ENCODE measurements at regions not wholly inside any gene's neighbourhood (a gene's known extent, or its start where the extent isn't known, plus 50 kb on each side); places are given as distances from the start of the nearest gene placed in this dataset.
A peak's percentile ranks its signal among the peaks of the same experiment; 100 is the strongest.
"Not testable (repeated sequence)": the region's sequence is repeated elsewhere in the genome, so short reads cannot be mapped to it uniquely, and the experiment has no call there.

DNA sequence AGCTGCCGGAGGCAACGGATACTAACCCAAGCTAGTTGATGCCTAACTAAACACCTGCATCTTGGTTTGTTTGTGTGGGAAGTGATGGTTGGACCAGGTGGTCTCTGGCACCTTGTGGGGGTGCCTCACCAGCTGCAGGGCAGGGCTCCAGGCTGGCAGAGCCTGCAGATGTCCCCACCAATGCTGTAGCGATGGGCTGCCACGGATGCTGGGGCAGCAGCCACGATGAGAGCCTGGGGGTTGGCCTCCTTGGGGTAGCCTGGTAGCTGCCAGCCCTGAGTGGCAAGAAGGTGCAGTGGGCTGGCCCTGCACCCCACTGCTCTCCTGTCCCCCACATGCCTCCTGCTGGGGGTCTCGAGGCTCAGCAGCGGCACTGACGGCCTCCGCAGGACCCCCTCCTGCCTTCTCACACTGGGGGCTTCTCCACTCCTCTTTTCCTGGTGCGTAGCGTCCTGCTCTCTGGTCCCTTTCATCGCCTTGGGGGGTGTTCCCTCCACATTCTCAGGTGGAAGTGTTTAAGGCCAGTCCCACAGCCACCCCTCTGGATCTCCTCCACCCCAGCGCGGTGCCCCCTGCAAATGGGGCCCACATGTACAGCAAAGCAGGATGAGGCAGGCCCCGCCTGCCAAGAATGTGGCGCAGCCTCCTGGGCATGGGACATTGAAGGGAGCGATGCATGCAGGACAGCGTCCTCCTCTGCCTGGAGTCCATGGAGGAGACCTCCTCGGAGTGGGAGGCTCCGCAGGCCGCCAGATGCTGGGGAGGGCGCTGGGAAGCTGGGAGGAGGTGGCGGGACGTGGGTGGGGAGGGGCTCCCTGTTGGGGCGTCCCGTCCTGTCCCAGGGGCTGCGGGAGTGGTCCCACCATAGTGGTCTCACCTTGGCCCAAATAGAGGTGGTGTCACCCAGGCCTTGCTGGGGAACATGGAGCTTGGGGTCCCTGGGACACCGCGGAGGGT lies 173.1 kb downstream of the ASB1 start:
- DNase-seq (ENCODE audit: low read depth) = no peak

DNA sequence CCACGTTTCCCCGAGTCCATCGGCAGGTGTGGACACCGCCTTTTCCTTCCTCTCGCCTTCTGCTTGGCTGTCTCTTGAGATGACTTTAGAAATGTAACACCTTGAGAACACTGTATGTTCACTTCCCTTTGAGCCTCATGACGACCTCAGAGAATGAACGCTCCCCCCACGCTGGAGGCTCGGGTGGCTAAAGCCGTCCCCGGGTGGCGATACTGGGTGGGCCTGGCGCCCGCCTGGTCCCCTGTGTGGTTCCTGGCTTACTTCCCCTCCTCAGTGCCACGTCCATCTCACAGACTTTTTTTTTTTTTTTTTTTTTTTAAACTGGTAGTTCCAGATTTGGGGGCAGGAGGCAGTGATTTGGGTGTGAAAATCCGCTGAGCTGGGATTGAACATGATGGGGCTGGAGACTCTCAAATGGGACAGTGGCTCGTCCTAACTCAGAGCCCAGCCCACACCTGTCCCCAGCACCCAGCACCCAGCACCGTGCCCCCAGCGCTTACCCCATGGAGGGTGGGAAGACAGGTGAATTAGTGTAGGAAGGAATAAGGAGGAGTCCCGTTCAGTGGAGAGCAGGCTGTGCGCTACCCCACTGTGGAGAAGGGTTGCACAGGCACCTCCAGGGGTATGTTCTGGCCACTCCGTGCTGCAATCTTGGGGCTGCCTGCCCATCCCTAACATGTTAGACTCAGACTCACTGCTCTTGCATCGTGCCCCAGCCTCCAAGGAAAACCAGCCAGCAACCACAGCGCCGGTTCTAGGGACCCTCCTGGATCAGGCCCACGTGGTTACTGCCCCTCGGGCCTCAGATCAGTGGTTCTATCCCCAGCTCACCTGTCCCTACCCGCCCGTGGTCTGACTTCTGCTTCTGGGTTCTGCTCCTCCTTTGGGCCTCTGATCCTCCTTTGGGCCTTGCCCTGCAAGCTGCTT lies 174.0 kb downstream of the ASB1 start:
- DNase-seq (ENCODE audit: low read depth) = no peak

DNA sequence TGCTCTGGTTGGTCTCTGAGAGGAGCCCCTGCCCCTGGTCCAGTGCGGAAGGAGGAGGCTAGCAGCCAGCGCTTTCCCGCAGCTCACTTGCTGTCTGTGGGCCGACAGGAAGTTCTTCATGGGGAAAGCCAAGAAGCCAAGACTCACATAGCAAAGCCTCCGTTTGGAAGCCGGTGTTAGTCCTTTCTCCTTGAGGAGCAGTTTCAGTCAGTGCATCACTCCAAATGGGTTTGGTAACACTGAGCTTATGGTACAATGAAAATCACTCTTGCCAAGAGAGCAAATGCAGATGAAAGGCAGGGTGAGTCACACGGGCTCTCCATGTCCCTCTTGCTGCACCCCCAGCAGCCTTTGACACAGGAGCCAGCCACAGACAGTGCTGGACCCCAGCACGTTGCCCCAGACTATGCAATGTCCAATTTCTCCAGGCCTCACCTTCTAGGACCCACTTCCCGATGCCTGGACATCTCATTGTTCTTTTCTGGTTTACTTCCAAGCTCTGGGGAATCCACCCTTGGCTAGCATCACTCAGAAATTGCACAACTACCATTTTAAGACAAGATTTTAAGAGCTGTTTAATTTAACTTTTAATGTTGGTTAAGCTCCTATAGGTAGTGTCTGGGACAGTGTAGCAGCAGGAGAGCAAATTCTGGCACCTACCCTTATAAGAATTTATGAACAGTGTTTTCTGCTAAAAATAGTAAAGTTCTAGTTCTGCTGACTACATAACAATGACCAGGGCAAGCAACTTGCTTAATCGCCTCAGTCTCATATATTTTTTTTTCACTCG lies 174.9 kb downstream of the ASB1 start:
- DNase-seq (ENCODE audit: low read depth) = peak; percentile 68

GRCh38 chr2:238602223-238602960 lies 175.7 kb downstream of the ASB1 start:
- no peak for DNase-seq (ENCODE audit: low read depth)

- DNase-seq (ENCODE audit: low read depth) = no peak
These were observed 176.9 kb downstream of the ASB1 start for GRCh38 chr2:238603596-238603995.

DNA sequence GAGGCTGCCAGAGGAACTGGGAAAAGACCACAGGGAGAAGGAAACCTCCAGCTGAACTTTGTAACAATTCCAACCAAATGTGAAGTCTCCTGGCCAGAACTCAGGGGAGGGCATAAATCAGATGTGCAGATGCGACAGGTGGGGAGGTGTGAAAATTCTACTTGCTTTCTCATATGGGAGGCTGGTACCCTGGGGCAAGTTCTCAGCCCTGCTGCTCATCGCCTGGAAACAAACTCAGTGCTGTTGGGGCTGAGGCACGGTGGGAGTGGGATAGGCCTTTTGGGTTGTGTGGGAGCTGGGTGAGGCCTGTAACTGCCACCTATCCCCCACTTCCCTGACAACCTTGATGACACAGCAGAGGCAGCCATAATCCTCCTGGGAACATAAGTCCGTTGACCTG lies 179.6 kb downstream of the ASB1 start:
- DNase-seq (ENCODE audit: low read depth) = no peak

DNA sequence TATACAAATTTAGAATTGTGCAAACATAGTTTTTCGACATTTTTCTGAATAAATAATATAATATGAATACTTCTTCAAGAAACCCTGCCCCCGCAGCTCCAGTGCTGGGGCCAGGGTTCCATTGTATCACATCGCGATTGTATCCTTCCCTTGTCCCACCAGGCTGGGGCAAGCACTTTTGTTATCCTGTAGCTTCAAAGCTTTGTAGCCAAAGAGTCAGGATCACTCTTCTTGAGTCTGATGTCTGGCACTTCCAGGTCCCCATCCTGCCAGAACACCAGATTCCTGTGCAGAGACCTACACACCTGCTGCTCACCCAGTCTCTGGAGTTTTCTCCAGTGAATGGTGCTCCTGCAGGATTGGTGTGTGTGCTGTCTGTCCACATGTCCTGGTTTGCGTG lies 186.9 kb downstream of the ASB1 start:
- no peak for DNase-seq (ENCODE audit: low read depth)

DNA sequence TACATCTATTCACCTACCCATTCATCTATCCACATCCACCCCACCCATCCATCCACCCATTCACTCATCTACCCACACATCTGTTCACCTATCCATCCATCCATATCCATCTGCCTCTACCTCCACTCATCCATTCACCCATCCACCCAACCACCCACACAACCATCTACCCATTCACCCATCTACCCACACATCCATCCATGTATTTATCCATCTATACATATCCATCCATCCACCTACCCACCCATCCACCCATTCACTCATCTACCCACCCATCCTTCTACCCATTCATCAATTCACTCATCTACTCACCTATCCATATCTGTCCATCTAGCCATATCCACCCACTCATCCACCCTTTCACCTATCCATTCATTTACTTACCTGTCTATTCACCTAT lies 187.6 kb downstream of the ASB1 start:
- no peak for DNase-seq (ENCODE audit: low read depth)

- DNase-seq (ENCODE audit: low read depth) = no peak
These were observed 188.5 kb downstream of the ASB1 start for GRCh38 chr2:238615187-238615586.

GRCh38 chr2:238616681-238617080 lies 190.0 kb downstream of the ASB1 start:
- DNase-seq (ENCODE audit: low read depth) = peak; percentile 27

- not testable (repeated sequence) for DNase-seq (ENCODE audit: low read depth)
These were observed 192.0 kb downstream of the ASB1 start for GRCh38 chr2:238618494-238619283.

- DNase-seq (ENCODE audit: low read depth) = no peak
These were observed 201.2 kb downstream of the ASB1 start for GRCh38 chr2:238627899-238628298.

GRCh38 chr2:238629064-238629463 lies 202.3 kb downstream of the ASB1 start:
- no peak for DNase-seq (ENCODE audit: low read depth)

DNA sequence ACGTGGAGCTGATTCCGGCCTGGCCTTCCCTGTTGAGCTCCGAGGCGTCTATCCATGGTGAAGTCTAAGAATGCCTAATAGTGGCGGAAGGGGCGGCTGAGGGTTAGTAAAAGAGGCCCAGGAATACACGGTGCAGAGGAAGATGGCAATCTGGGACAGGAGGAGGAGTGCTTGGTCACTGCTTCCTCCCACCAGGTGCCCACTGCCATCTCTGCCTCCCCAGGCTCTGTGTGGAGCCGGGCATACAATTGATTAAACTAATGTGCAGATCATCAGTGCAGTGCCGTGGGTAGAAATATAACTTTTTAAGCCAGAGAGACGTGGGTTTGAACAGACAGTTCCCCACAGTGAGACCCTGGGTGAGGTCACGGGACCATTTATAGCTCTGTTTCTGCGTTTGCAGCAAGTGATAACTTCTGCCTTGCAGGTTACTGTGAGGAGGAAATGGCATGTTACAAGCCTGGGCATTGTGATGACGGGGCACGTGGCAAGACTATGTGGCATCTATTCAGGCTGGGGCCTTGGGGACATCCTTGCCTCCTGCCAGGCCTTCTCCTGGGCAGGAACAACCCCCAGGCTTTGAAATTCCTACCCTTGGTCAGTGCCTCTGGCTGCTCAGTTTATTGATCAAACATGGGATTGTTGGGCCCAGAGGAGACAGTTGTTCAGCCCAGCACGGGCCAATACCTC lies 204.9 kb downstream of the ASB1 start:
- DNase-seq (ENCODE audit: low read depth) = no peak

DNA sequence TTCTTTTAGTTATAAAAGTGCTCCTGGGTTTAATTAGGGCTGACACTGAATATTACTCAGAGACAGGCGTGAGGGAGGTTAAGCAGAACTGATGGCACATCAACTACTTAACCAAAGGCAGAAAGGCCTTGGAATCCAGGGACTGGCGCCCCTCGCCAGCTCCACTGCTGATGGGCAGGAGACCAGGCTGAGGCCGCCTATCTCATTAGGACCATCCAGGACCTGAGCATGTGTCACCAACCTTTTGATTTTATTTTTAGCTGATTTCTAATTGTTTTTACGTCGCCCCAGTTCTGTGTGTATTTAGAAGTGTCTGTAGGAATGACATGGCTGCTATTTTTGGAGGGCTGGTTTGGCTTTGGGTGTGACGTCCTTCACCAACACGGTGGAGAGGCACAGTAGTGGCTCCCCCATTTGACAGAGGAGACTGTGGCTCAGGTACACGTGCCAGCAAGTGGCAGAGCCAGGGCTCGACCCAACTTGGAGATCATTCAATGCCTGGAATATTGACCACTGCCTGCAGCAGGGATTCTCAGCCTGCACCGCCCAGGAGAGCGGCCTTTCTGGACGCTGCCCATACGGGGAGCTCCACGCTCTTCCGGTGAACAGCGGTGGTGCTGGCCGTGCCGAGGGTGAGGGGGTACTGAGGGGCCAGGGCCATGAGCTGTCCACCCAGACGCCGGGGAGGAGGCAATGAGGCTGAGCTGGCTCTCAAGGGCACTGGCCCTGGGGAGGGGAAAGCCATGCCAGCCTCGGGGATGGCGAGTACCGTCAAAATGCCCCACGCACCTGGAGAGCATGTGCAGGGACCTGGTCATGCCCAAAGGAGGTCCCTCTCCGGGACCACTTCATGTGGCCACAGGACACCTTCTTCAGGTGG lies 205.7 kb downstream of the ASB1 start:
- no peak for DNase-seq (ENCODE audit: low read depth)

DNA sequence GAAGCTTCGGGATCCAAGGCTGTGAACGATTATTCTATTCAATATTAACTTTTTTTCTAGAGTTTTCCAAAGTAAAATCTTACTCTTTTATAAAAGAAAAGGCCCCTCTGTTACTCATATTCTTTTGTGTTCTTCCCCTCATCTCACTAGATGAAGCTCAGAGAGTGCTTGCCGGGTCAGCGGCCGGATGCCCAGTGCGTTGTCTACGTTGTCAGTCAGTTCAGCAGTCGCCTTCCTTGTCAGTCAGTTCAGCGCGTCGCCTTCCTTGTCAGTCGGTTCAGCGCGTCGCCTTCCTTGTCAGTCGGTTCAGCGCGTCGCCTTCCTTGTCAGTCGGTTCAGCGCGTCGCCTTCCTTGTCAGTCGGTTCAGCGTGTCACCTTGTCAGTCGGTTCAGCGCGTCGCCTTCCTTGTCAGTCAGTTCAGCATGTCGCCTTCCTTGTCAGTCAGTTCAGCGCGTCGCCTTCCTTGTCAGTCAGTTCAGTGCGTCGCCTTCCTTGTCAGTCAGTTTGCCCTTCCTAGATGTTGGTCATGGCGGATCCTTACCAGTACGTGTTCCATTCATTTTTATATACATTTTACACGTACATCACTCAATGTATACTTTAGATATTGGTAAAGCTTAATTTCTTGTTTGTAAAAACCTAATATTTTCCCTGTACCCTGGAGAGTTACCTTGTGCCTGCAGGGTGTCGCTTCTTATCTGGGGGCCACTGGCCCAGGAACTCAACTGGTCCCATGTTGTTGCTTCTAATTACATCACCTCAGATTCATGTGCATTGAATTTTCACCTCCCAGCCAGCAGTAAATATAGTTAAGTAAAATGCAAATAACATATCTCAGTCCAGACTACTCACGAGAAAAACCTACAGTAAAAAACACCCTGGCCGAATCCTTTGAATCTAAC lies 206.9 kb downstream of the ASB1 start:
- no peak for DNase-seq (ENCODE audit: low read depth)

GRCh38 chr2:238634701-238635357 lies 208.1 kb downstream of the ASB1 start:
- no peak for DNase-seq (ENCODE audit: low read depth)
